ENCODE measurements at regions not wholly inside any gene's neighbourhood (a gene's known extent, or its start where the extent isn't known, plus 50 kb on each side); places are given as distances from the start of the nearest gene placed in this dataset.

DNA sequence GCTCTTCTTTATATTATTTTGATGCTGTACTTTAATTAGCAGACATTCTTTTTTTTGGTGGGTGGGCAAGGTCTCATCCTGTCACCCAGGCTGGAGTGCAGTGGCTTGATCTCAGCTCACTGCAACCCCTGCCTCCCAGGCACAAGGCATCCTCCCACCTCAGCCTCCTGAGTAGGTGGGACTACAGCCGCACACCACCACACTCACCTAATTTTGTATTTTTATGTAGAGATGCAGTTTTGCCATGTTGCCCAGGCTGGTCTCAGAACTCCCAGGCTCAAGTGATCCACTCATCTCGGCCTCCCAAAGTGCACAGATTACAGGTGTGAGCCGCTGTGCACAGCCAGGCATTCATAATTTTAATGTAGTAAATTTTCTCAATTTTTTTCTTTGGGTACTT is 608.1 kb downstream of the ZNF385D start:
- Histone ChIP-seq H2AFZ (ENCODE audit: low read length) (no peak overlapping the region), H3K27me3 (replicated peaks; ENCODE audit: insufficient read depth, low read length) (no peaks in the 10 kb centered on the region), H3K9me3 (replicated peaks; ENCODE audit: insufficient read depth, low read length) (no peaks in the 10 kb centered on the region), H3K4me3 (ENCODE audit: low read length) (no peak overlapping the region), H3K4me2 (ENCODE audit: low read depth, low read length) (no peak overlapping the region), H3K9me2 (replicated peaks; ENCODE audit: insufficient read depth, low read length) (no peaks in the 10 kb centered on the region), H3K79me2 (ENCODE audit: low read length) (no peaks in the 10 kb centered on the region), H3F3A (ENCODE audit: insufficient read depth, low read length) (no peaks in the 10 kb centered on the region), H3K9ac (ENCODE audit: low read length) (no peak overlapping the region), H4K20me1 (ENCODE audit: insufficient read depth, low read length) (no peaks in the 10 kb centered on the region), H3K27ac (ENCODE audit: low read length) (no peak overlapping the region), H3K36me3 (replicated peaks; ENCODE audit: insufficient read depth, low read length) (no peaks in the 10 kb centered on the region), H3K4me1 (ENCODE audit: low read length) (no peaks in the 10 kb centered on the region)
- DNase-seq = no peak
- TF ChIP-seq EZH2phosphoT487 (IDR thresholded peaks at IDR 0.05; ENCODE audit: low read length) (no peak), EZH2 (optimal IDR thresholded peaks at IDR 0.05; ENCODE audit: low read depth, low read length) (no peak)
- TF ChIP-seq, protein P1, sequence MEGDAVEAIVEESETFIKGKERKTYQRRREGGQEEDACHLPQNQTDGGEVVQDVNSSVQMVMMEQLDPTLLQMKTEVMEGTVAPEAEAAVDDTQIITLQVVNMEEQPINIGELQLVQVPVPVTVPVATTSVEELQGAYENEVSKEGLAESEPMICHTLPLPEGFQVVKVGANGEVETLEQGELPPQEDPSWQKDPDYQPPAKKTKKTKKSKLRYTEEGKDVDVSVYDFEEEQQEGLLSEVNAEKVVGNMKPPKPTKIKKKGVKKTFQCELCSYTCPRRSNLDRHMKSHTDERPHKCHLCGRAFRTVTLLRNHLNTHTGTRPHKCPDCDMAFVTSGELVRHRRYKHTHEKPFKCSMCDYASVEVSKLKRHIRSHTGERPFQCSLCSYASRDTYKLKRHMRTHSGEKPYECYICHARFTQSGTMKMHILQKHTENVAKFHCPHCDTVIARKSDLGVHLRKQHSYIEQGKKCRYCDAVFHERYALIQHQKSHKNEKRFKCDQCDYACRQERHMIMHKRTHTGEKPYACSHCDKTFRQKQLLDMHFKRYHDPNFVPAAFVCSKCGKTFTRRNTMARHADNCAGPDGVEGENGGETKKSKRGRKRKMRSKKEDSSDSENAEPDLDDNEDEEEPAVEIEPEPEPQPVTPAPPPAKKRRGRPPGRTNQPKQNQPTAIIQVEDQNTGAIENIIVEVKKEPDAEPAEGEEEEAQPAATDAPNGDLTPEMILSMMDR (IDR thresholded peaks at IDR 0.05; ENCODE audit: low read length) = no peak

DNA sequence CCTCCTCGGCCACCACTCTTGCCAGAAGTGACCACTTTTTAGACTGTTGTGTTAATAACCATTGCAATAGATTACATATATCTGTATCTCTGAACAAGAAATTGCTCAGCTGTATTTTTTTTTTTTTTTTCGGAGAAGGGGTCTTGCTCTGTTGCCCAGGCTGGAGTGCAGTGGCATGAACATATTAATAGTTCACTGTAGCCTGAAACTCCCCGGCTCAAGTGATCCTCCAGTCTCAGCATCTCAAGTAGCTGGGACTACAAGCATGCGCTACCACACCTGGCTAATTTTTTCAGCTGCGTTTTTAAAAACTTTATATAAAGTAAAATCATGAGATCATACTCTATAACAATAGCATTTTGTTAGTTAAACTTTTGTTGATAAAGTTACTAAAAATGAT is 609.0 kb downstream of the ZNF385D start:
- no peaks in the 10 kb centered on the region for H3K9me3 ChIP-seq (replicated peaks; ENCODE audit: insufficient read depth, low read length)
- H3K9me2 ChIP-seq (replicated peaks; ENCODE audit: insufficient read depth, low read length) = no peaks in the 10 kb centered on the region
- H3K4me2 ChIP-seq (ENCODE audit: low read depth, low read length) = no peak overlapping the region
- no peaks in the 10 kb centered on the region for H3K79me2 ChIP-seq (ENCODE audit: low read length)
- H4K20me1 ChIP-seq (ENCODE audit: insufficient read depth, low read length) = no peaks in the 10 kb centered on the region
- H3K36me3 ChIP-seq (replicated peaks; ENCODE audit: insufficient read depth, low read length) = no peaks in the 10 kb centered on the region
- no peak overlapping the region for H2AFZ ChIP-seq (ENCODE audit: low read length)
- H3K27ac ChIP-seq (ENCODE audit: low read length) = no peak overlapping the region
- H3K9ac ChIP-seq (ENCODE audit: low read length) = no peak overlapping the region
- DNase-seq = no peak
- no peak overlapping the region for H3K4me3 ChIP-seq (ENCODE audit: low read length)
- TF ChIP-seq, protein P1 (IDR thresholded peaks at IDR 0.05; ENCODE audit: low read length) = no peak
- TF ChIP-seq EZH2 (optimal IDR thresholded peaks at IDR 0.05; ENCODE audit: low read depth, low read length) (no peak), EZH2phosphoT487 (IDR thresholded peaks at IDR 0.05; ENCODE audit: low read length) (no peak)
- H3K27me3 ChIP-seq (replicated peaks; ENCODE audit: insufficient read depth, low read length) = no peaks in the 10 kb centered on the region
- H3F3A ChIP-seq (ENCODE audit: insufficient read depth, low read length) = no peaks in the 10 kb centered on the region
- no peaks in the 10 kb centered on the region for H3K4me1 ChIP-seq (ENCODE audit: low read length)

DNA sequence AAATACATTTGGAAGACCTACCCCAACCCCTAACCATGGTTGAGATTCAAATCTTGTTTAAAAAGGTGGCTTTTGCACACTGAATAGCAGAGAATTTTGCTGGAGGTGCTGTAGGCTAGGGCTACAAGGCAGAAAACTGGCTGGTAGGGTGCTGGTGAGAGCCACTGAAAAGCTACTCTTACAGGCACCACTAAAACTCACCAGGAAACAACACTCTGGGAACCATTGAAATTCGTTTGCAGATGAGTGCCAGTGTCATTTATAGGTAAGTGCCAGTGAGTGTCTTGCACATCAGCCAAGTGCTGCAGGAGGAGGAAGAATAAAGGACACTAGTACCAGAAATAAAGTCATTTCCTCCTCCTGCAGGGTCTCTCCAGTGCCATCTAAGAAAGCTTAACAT is 610.2 kb downstream of the ZNF385D start:
- Histone ChIP-seq H3K9ac (ENCODE audit: low read length) (no peak overlapping the region), H2AFZ (ENCODE audit: low read length) (no peak overlapping the region), H3K36me3 (replicated peaks; ENCODE audit: insufficient read depth, low read length) (no peaks in the 10 kb centered on the region), H3F3A (ENCODE audit: insufficient read depth, low read length) (no peaks in the 10 kb centered on the region), H3K79me2 (ENCODE audit: low read length) (no peaks in the 10 kb centered on the region), H3K4me1 (ENCODE audit: low read length) (no peaks in the 10 kb centered on the region), H3K27ac (ENCODE audit: low read length) (no peak overlapping the region), H4K20me1 (ENCODE audit: insufficient read depth, low read length) (no peaks in the 10 kb centered on the region), H3K9me3 (replicated peaks; ENCODE audit: insufficient read depth, low read length) (no peaks in the 10 kb centered on the region), H3K4me3 (ENCODE audit: low read length) (no peak overlapping the region), H3K9me2 (replicated peaks; ENCODE audit: insufficient read depth, low read length) (no peaks in the 10 kb centered on the region), H3K27me3 (replicated peaks; ENCODE audit: insufficient read depth, low read length) (no peaks in the 10 kb centered on the region), H3K4me2 (ENCODE audit: low read depth, low read length) (no peak overlapping the region)
- no peak for DNase-seq
- no peak for TF ChIP-seq EZH2 (optimal IDR thresholded peaks at IDR 0.05; ENCODE audit: low read depth, low read length)
- TF ChIP-seq, protein P1 (IDR thresholded peaks at IDR 0.05; ENCODE audit: low read length) = no peak
- no peak for TF ChIP-seq EZH2phosphoT487 (IDR thresholded peaks at IDR 0.05; ENCODE audit: low read length)
